SW 1271 (cell line): ENCODE measurements at regions not wholly inside any gene's neighbourhood (a gene's known extent, or its start where the extent isn't known, plus 50 kb on each side); places are given as distances from the start of the nearest gene placed in this dataset.
A peak's percentile ranks its signal among the peaks of the same experiment; 100 is the strongest.

Experiments used
- DNase-seq, 2 experiments: peaks; one replicate each; lab custom pipeline; 2025; lab: John Stamatoyannopoulos, UW

DNA sequence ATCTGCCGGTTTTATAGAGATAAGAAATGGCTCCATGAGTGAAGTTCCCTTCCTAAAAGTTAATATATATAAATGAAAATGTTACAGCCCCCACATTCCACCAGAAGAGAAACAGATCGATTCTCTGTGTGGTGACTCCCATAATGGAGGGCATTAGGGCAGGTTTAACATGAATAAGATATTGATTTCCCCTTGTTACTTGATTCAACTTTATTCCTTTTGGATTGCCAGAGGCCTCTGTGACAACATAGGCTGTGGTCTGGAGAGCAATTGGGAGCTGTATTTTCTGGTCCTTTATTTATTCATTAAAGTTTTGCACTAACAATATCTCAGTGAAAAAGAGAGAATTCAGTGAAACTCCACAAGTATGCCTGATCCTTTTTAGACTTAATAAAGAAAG is 125.2 kb upstream of the CCDC196 start:
- no peak for DNase-seq

DNA sequence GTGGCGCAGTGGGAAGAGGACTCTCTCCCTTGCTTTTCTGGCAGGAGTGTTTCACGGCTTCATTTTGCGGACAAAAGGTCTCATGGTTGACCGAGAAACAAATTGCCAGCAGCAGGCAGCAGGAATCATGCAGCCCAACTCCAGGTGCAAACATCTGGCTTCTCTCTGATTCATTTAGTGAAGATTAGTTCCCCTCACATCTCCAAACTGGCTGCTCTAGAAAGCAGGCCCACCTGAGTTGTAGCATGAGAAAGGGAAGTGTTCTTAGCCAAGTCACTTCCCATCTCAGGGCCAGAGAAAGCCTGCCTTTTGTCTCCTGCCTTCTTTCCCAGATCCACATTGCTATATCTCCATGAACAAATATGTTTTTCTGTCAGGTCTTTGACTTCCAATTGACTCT is 120.8 kb upstream of the CCDC196 start:
- DNase-seq = no peak

DNA sequence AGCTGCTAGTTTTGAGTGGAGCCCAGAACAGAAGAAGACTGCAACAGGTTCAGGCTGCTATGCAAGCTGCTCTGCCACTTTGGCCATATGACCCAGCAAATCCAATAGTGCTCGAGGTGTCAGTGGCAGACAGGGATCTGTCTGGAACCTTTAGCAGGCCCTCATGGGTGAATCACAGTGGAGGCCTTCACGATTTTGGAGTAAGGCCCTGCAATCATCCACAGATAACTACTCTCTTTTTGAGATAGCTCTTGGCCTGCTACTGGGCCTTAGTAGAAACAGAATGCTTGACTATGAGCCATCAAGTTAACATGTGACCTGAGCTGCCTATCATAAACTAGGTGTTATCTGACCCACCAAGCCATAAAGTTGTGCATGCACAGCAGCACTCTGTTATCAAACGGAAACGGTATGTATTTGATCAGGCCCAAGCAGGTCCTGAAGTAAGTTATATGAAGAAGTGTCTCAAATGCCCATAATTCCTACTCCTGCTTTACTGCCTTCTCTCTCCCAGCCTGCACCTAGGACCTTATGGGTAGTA is 116.9 kb upstream of the CCDC196 start:
- DNase-seq = no peak

DNA sequence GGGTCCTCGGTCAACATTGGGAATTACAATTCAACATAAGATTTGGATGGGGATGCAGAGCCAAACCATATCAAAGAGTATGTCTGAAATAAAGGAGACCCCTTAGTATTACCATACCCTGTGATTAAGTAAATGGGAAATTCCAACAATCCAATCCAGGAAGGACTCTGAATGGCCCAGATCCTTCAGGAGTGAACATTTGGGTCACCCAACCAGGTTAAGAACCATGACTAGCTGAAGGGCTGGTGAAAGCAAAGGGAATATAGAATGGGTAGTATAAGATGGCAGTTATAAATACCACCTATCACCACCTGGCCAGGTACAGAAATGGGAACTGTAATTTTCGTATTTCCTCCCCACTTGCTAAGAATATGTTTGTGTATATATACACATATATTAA is 114.4 kb upstream of the CCDC196 start:
- DNase-seq = no peak

DNA sequence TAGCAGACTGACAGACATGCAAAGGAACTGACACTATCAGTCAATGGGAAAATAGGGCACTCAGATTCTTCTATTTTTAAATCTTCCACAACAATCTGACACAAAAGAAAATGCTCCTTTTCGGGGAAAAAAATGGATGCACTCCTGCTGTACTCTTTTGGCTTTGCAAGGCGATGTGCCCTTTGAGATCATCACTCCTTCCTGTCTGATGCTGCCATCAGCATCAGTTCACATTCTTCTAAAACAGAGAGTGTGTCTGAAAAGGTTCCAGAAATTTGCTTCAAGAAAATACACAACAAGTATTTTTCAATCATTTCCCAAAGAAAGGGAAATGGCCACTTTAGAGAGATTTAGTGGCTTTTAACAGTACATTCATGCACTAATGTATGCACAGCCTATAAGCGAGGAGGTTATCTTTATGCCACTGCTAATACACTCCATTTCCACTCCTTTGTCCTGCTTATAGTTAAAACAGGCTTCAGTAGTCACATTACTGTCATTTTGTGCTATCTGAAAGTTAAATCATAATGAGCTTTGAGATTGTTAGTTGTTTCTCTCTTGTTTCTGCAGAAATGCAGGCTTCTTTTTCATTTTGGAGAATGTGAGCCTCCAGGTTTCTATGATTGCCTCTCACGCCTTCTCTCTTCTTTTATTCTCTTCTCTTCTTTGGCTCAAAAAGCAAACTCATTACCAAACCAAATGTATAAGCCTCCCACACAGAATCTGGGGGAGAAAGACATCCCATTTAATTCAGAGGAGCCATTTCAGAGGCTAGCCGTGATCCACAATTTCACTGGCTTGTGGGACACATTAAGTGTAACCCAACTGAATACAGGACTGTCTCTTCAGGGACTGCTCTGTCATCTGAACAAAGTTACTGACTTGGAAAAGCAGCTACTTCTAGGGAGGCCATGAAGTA is 110.9 kb upstream of the CCDC196 start:
- no peak for DNase-seq

DNA sequence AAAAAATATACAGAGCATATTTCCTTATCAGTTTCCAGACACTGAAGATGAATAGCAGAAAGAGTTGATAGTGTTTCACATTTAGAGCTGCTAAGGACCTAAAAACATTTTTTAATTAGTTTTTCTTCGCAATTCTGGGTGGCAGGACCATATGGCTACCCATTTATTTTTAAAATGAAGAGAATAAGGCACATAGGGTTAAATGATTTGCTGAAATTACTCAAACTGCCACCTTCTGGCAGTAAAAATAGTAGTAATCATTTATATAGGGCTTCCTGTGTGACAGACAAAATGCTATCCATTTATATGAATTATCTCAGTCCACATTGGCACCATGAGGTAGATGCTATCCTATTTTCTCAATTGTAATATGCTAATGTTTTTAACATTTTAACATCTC is 108.6 kb upstream of the CCDC196 start:
- DNase-seq = no peak

DNA sequence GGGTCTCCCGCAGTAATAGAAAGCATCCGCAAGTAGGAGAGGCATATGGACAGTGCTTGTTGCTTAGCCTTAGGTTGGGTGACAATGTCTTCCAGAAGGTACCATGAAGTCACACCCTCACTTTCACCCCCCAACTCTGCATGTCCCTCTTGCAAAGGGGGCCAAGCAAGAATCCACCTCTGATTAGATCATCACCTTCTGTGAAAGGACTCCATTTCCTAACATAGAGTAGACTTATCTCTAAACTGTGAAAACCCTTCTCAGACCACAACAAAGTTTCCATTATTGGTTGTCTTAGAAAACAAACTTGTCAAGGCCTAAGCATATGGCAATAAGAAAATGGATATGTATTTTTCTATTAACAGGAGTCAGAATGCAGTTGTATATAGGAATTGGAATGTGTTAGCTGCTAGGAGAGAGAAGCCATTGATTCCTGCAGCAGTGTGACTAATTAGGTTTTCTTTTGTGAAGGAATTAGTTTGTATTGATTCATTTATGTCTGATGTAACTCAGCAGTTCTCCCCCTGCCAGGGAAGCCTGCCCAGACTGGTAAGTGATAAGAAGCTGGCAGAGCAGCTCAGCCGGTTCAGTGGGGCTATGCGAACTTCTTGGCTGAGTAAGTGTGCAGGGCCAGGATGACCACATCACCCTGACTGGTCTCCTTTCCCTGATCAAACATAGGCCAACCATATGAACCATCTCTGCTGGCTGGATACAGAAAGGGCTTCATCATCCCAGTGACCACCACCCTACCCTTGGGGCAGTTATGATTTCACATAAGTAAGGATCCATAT is 107.3 kb upstream of the CCDC196 start:
- DNase-seq = no peak

DNA sequence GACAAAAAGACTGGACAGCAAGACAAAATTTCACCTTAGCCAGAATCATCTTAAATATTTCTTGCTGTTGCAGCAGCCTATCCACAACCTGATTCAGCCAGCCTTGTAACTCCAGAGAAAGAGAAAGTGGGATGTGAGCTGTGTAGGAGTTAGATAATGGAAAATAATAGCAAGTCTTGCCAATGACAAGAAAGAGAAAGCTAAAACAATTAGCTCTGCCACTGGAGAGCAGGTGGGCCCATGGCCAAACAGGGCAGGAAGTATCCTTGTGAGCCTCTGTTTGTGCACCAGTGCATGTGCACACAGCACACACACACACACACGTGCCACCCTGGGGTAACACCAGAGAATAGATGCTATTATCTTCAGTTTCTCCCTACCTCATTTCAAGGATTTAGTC is 106.0 kb upstream of the CCDC196 start:
- DNase-seq = no peak

DNA sequence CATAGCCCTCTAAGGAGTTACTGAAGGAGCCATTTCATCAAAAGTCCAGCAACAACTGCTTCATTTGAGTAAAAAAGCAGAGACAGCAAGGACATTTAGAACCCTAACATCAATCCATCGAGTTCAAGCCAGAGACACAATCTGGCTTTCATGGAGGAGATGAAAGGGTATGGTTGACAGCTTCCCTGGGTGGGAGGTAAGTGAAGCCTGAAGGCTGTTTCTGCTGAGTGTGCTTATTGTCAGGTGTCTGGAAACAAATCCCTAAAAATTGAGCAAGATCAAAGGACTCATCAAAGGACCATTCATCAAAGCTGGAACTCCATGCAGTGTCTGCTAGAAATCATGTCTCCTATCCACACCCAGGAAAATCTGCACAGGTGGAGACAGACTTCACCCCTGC is 104.4 kb upstream of the CCDC196 start:
- no peak for DNase-seq

DNA sequence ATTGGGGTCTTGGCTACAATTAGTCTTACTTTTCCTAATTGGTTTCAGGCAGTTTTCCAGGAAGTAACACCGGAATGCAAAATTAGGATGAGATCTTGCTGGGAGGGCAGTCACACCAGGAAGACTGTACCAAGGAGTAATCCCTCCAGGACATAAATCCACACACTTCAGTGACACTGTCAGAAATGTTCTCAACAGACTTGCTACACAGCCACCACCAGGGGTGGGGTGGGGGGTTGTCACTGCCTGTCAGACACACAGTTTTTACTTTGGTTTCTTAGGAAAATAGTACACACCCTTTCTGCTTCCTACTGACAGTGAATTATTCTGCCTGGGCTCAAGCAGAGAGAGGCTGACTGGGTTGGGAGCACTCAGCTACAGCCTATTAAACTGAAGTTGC is 102.9 kb upstream of the CCDC196 start:
- DNase-seq = no peak

DNA sequence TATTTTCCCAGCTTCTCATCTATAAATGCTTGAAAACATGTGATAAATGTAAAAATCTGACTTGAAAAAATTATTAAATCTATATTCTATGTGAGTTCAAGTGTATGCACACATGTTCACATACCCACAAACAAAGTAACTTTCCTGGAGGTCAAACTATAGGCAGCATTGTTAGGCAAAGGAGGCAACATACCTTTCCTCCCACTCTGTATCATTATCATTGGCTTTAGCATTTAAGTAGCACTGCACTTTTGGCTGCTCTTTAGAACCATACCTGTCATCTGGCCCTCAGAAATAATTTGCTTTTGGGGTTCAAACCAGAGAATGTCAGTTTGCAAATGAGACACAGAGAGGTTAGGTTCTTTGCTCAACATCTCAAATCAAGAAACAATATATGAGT is 102.4 kb upstream of the CCDC196 start:
- no peak for DNase-seq

DNA sequence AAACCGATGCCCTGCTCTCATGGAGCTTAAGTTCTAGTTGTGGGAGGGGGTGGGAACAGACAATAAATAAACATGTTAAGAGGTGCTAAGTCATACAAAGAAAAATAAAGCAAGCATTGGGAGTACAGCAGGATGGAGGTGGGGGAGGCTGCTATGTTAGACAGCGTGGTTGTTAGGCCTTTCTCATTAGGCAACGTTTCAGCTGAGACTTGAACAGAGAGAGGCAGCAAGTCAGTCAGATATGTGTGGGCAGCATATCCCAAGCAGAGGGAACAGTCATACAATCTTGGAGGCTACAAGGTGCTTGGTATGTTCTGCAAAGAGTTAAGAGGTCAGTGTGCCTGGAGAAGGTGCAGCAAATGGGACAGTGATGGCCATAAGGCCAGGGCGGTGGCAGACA is 97.7 kb upstream of the CCDC196 start:
- DNase-seq = no peak

DNA sequence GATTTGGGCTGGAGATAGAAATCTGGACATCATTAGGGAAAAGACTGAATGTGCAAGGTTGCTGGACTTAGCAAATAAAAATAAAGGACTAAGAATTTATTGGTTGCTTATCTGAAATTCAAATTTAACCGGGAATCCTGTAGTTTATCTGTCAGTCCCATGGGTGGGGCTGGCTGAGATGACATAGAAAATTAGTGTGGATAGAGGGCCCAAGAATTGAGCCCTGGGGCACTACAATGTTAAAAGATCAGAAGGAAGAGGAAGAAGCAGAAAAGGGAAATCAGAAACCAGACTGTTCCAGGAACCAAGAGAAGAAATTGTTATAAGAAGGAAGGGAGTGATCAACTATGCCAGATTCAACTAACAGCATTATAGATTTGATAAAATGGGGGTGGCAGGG is 96.7 kb upstream of the CCDC196 start:
- DNase-seq = no peak

DNA sequence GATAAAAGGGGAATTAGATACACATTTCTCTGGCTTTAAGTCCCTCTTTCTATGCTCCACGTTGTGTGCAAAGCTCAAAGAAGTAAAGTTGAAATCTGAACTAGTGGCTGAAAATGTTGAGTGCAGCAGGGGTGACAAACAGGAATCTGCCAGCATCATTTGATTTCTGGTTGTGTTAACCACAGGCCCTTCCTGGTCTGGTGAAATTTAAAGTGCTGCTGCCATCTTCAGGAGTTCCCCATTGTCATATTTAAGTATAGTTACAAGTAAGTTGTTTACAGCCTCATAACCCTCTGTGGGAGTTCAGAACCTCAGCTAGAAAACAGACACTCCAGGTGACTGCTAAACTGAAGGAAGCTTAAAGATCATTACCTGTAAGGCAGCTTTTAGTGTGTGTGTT is 90.9 kb upstream of the CCDC196 start:
- no peak for DNase-seq

DNA sequence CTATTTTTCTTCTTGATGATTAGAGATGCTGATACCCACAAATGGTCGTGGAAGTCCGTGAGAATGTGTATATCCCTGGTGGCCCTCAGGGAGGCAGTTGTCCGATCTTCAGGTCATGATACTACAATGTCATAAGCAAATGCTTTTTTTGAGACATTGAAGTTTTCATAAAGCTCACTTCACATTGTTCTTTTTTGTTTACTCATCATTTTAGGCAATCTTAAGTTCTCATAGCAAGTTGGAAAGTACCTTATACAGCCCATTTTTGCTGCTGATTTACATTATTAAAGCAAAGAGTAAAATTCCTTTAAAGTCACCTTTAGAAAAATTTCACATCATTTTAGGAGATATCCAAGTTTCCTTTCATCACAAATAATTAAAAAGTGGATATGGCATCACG is 90.0 kb upstream of the CCDC196 start:
- DNase-seq = no peak

DNA sequence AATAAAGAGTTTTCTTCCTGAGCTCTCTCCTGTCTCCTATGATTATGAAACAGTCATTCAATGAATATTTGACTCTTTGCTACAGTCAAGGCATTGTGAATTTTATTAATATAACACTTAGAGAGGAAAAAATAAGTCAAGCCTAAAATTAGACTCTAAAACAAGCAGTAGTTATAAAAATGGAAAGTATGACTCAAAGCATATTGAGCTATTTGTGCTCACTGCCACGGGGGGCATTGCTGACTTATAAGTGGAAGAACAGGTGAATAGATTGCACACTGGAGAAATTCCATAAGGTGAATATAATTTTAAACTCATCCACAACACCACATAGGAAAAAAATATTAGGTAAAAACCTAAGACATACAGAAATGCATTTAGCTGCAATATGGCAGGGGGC is 87.7 kb upstream of the CCDC196 start:
- no peak for DNase-seq

DNA sequence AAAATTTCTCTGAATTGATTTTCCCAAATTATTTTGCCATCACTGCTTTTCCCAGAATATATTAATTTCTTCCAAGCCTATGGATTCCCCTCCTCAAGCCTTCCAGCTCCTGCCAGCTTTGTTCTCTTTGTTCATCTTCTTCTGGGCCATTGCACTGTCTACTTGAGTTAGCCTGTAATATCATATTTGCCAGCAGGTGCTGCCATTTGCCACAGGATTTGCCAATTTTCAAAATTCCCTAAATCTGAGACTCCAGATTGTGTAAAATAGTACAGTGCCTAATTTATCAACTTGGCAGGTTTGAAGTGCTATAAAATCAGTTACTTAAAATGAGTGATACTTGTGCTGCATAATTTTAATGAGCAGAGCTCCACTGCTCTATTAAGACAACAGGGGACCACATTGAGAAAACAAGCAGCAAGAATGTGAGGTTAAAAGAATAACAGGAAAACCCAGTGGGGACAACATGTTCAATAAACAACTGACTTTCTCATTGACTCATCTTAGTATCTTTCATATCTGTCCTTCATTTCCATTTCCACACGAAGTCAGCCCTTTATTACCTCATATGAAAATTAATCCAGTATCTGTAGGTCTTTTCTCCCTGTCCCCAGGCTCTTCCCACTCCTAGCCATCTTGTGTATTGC is 84.6 kb upstream of the CCDC196 start:
- DNase-seq = peak in 1 of 2 experiments; percentile 3

DNA sequence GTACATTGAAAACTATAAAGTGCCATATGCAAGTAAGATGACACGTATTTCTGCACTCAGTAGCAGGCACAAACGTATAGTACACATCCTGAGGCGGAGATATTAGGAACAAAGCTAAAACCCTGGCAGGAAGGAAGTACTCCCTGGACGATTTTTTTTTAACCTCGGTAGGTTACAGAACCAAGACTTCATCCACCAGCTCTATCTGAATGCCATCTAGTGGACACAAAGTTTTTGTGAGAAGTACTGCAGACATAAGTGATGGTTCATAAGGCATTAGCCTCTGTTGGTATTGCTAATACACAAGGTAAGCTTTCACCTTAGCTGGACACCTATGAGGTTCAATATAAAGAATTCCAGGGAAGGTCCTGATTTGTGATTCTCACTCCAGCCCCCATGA is 83.0 kb upstream of the CCDC196 start:
- DNase-seq = peak in 1 of 2 experiments; percentile 50

DNA sequence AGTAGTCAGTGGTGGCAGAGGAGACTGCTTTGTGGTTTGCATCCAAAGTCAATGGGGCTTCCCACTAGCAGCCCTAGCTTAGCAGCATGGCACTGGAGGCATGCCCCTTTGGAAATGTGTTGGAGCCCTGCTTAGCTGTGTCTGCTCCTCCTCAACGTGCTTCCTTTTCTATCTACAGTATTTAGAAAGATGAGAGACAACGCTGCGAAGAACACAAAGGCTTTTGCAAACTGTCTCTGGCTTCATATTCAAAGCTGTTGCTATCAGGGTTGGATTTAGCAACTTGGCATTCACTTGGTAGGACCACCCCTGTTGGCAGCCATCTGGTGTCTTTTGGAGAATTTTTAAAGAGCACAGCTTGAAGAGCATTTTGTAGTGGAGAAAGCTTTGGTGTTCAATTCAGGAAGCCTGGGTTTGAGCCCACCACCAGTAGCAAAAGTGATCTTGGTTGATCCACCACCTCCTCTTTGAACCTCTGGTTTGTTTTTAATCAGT is 82.1 kb upstream of the CCDC196 start:
- no peak for DNase-seq

DNA sequence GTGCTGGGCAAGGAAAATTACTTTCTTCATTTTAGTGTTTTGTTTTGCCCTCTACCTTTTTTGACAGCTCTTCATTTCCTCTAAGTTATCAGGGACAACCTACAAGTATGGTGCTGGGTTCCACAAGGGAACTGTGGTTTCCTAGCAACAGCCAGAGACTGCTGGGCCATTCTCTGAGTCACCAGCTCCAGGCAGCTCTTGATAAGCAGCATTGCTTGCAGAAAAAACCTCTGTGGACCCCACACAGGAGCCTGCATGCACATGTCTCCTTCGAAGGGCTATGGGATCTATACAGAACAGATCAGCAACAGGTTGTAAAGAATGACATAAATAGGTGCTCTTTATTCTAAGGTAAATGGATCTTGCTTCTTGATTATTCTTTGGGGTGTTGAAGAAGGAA is 81.0 kb upstream of the CCDC196 start:
- DNase-seq = no peak

DNA sequence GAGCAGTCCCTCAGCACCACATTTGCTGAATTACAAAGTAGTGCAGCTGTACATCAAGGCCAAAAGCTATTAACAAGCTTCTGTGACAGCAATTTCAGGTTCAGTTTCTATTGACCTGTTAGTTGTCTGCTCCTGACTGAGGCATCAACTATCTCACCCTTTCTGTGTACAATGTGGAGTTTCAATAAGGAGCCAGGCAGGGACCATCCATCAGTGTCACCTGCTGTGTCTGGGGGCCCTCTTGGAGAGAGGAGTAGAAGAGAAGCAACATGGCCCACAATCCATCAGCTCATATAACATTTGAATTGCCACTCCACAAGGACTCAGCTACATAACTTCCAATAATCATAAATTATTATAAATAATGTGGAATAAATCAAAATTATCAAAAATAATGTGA is 72.3 kb upstream of the CCDC196 start:
- DNase-seq = no peak

DNA sequence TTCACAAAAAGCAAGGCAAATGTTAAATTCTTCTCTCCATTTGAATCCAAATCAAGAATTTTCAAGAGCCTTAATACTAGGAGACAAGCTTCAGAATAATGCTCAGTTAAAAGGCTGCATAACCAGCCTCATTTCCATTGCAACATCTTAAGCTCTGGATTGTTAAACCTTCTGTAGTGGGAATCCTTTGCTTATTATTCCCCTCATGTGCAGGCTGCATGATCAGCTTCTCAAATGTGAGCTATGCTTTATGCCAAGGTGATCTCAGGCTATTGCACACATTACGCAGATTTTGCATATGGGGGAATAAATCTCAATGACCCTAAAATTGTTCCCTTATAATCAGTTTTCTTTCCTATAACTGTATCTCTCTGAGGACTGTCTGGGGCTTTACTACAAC is 71.7 kb upstream of the CCDC196 start:
- no peak for DNase-seq
